ENCODE measurements at regions not wholly inside any gene's neighbourhood (a gene's known extent, or its start where the extent isn't known, plus 50 kb on each side); places are given as distances from the start of the nearest gene placed in this dataset.

DNA sequence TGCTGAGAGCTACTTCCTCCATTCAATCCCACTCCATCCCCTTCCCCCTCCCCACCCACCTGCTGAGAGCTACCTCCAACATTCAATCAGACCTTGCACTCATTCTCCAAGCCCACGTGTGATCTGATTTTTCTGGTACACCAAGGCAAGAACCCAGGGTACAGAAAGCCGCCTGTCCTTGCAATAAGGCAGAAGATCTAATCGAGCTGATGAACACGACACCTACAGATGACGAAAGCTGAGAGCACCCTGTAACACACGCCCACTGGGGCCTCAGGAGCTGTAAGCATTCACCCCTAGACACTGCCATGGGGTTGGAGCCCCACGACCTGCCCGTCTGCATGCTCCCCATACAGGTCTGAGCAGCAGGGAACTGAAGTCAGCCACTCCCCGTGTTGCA lies 58.3 kb downstream of the TRIML1 start:
- TF ChIP-seq, protein P1, sequence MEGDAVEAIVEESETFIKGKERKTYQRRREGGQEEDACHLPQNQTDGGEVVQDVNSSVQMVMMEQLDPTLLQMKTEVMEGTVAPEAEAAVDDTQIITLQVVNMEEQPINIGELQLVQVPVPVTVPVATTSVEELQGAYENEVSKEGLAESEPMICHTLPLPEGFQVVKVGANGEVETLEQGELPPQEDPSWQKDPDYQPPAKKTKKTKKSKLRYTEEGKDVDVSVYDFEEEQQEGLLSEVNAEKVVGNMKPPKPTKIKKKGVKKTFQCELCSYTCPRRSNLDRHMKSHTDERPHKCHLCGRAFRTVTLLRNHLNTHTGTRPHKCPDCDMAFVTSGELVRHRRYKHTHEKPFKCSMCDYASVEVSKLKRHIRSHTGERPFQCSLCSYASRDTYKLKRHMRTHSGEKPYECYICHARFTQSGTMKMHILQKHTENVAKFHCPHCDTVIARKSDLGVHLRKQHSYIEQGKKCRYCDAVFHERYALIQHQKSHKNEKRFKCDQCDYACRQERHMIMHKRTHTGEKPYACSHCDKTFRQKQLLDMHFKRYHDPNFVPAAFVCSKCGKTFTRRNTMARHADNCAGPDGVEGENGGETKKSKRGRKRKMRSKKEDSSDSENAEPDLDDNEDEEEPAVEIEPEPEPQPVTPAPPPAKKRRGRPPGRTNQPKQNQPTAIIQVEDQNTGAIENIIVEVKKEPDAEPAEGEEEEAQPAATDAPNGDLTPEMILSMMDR (IDR thresholded peaks at IDR 0.05), result no peak
- TF ChIP-seq POLR2A (IDR thresholded peaks at IDR 0.05), result no peak
